ENCODE measurements at regions not wholly inside any gene's neighbourhood (a gene's known extent, or its start where the extent isn't known, plus 50 kb on each side); places are given as distances from the start of the nearest gene placed in this dataset.

GRCh38 chr5:93273176-93273575, 307.8 kb downstream of the NR2F1-AS1 start:
- Mint-ChIP-seq H3K27me3 (no peaks in the 10 kb centered on the region), H3K9me3 (peaks cover 3% of the 10 kb centered on the region), H3K36me3 (ENCODE audit: low read depth) (no peaks in the 10 kb centered on the region), H3K4me3 (no peak overlapping the region), H3K4me1 (ENCODE audit: low read depth) (no peaks in the 10 kb centered on the region), H3K27ac (no peak overlapping the region)
- CTCF ChIA-PET, result no interaction called here
- no peak for TF ChIP-seq CTCF (IDR thresholded peaks at IDR 0.05)
- DNase-seq, result no peak
- POLR2A ChIA-PET, result no interaction called here
- intact Hi-C loops (cut with micrococcal nuclease), result no loop called here
- ATAC-seq, result no peak

DNA sequence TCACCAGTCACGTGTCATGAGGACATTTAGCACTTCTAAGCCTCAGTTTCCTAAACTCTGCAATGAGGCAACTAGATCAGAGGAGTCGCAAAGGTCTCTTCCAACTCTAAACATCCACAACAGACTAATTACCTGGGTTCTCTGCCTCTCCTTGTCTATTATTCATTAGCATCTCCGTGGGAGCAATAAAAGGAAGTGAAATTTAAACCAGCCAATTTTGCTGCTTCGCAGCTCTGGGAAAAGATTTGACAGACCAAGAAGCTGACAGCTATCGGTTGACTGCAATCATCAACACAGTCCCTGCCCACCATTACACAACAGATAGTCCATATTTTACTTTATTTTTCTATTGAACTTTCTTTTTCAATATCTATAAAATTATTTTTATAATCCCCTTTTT, 308.9 kb downstream of the NR2F1-AS1 start:
- Mint-ChIP-seq H3K36me3 (ENCODE audit: low read depth) (no peaks in the 10 kb centered on the region), H3K9me3 (peaks cover 3% of the 10 kb centered on the region), H3K27ac (no peak overlapping the region), H3K4me3 (no peak overlapping the region), H3K27me3 (no peaks in the 10 kb centered on the region), H3K4me1 (ENCODE audit: low read depth) (no peaks in the 10 kb centered on the region)
- no peak for TF ChIP-seq CTCF (IDR thresholded peaks at IDR 0.05)
- DNase-seq, result no peak
- POLR2A ChIA-PET, result no interaction called here
- intact Hi-C loops (cut with micrococcal nuclease), result no loop called here
- no peak for ATAC-seq
- CTCF ChIA-PET, result no interaction called here

- no peak for TF ChIP-seq CTCF (IDR thresholded peaks at IDR 0.05)
- CTCF ChIA-PET, result no interaction called here
These were observed 313.3 kb downstream of the NR2F1-AS1 start for GRCh38 chr5:93267736-93268135.

GRCh38 chr5:93267276-93267675, 313.7 kb downstream of the NR2F1-AS1 start:
- TF ChIP-seq CTCF (IDR thresholded peaks at IDR 0.05), result no peak
- Mint-ChIP-seq H3K36me3 (ENCODE audit: low read depth) (no peaks in the 10 kb centered on the region), H3K9me3 (peaks cover 3% of the 10 kb centered on the region), H3K27ac (no peak overlapping the region), H3K4me3 (no peak overlapping the region), H3K27me3 (no peaks in the 10 kb centered on the region), H3K4me1 (ENCODE audit: low read depth) (no peaks in the 10 kb centered on the region)
- DNase-seq (no peak), ATAC-seq (no peak)
- POLR2A ChIA-PET, result no interaction called here
- CTCF ChIA-PET, result no interaction called here
- intact Hi-C loops (cut with micrococcal nuclease), result no loop called here

More at GRCh38 chr5:93267736-93268135, 313.3 kb downstream of the NR2F1-AS1 start:
- no peak overlapping the region for H3K27ac Mint-ChIP-seq
- ATAC-seq (no peak), DNase-seq (no peak)
- H3K4me1 Mint-ChIP-seq (ENCODE audit: low read depth), result no peaks in the 10 kb centered on the region
- intact Hi-C loops (cut with micrococcal nuclease), result no loop called here
- POLR2A ChIA-PET, result no interaction called here
- H3K4me3 Mint-ChIP-seq, result no peak overlapping the region
- H3K27me3 Mint-ChIP-seq, result no peaks in the 10 kb centered on the region
- H3K9me3 Mint-ChIP-seq, result peaks cover 3% of the 10 kb centered on the region
- no peaks in the 10 kb centered on the region for H3K36me3 Mint-ChIP-seq (ENCODE audit: low read depth)

DNA sequence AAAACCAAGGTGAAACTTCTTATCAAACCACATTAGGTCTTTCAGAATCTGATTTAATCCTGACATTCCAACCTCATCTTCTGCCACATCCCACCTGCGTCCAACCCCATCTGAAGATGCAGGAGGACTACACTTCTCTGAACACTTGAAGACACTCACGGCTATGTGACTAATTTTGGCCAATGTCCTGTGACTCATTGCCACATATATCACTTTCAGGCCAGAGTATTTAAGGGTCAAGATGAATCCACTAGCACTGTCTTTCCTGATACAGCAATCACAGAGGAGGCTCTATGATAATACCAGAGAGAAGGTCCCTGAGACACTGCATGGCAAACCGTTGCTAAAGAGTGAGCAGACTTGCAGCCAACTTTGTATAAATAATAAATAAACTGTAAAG, 323.4 kb downstream of the NR2F1-AS1 start:
- ChIA-PET POLR2A (no interaction called here), CTCF (no interaction called here)
- no peaks in the 10 kb centered on the region for H3K27me3 Mint-ChIP-seq
- no peak overlapping the region for H3K27ac Mint-ChIP-seq
- ATAC-seq, result no peak
- no peak for TF ChIP-seq CTCF (IDR thresholded peaks at IDR 0.05)
- no peaks in the 10 kb centered on the region for H3K4me1 Mint-ChIP-seq (ENCODE audit: low read depth)
- intact Hi-C loops (cut with micrococcal nuclease), result no loop called here
- no peaks in the 10 kb centered on the region for H3K9me3 Mint-ChIP-seq
- no peaks in the 10 kb centered on the region for H3K36me3 Mint-ChIP-seq (ENCODE audit: low read depth)
- H3K4me3 Mint-ChIP-seq, result no peak overlapping the region
- DNase-seq, result no peak

Measured in activated CD8-positive, alpha-beta T cell treated with anti-CD3 and anti-CD28 coated beads for 36 hours (primary cell).